H1 (cell line): ENCODE measurements at regions not wholly inside any gene's neighbourhood (a gene's known extent, or its start where the extent isn't known, plus 50 kb on each side); places are given as distances from the start of the nearest gene placed in this dataset.

ENCODE experiments used
- CTCF ChIA-PET: fragments of 300-600 bp; sonication (Branson Sonifier 250); formaldehyde crosslinking; loops from one replicate; lab custom pipeline; 2021; ENCODE audit not compliant: partially characterized antibody; lab: Charles Lee
- POLR2A ChIA-PET: fragments of 300-600 bp; sonication (Branson Sonifier 250); formaldehyde crosslinking; loops from one replicate; lab custom pipeline; 2021; ENCODE audit warnings: inconsistent platforms; ENCODE audit not compliant: partially characterized antibody; lab: Charles Lee
- DNase-seq, 2 experiments: peaks; one replicate each; pipeline versions ENCODE4 v3.0.0 to v3.0.0-alpha.2; 2010 to 2022; ENCODE audit warnings: low spot score in 2 of 2, low read depth in 1 of 2, mixed read lengths in 1 of 2
- FAIRE-seq: peaks from 2 replicates; lab custom pipeline; 2011; peaks lifted over from hg19 to GRCh38; lab: Jason Lieb, UNC
- H2AFZ ChIP-seq: 2 replicates; pipeline ENCODE4 v1.8.1; 2012; ENCODE audit warnings: low read length, inconsistent platforms
- H2AK5ac ChIP-seq: 2 replicates; pipeline ENCODE4 v1.6.1; 2013; ENCODE audit warnings: low read depth, low read length
- H2BK120ac ChIP-seq: replicated peaks from 2 replicates; pipeline ENCODE3; 2013; ENCODE audit warnings: low read depth, low read length, inconsistent platforms
- H2BK12ac ChIP-seq: 2 replicates; pipeline ENCODE4 v1.6.1; 2013; ENCODE audit warnings: low read depth, low read length
- H2BK15ac ChIP-seq: 2 replicates; pipeline ENCODE4 v1.6.1; 2013; ENCODE audit warnings: low read length
- H2BK20ac ChIP-seq: 2 replicates; pipeline ENCODE4 v1.6.1; 2013; ENCODE audit warnings: low read length
- H2BK5ac ChIP-seq: 2 replicates; pipeline ENCODE4 v1.6.1; 2013; ENCODE audit warnings: low read depth, low read length
- H3K14ac ChIP-seq: 2 replicates; pipeline ENCODE4 v1.6.1; 2013; ENCODE audit warnings: inconsistent platforms; ENCODE audit not compliant: insufficient read length
- H3K18ac ChIP-seq: 2 replicates; pipeline ENCODE4 v1.6.1; 2013; ENCODE audit warnings: low read length; ENCODE audit errors: extremely low read depth
- H3K23ac ChIP-seq: 2 replicates; pipeline ENCODE4 v1.6.1; 2013; ENCODE audit warnings: inconsistent platforms; ENCODE audit not compliant: insufficient read length
- H3K23me2 ChIP-seq: 2 replicates; pipeline ENCODE4 v1.6.1; 2013; ENCODE audit warnings: low read depth, low read length
- H3K27ac ChIP-seq: 2 replicates; pipeline ENCODE4 v1.6.1; 2011; ENCODE audit warnings: low read depth, low read length, inconsistent platforms
- H3K27me3 ChIP-seq, 4 experiments: replicated peaks in 1 of 4; 1 replicate in 1 of 4; 2 replicates in 3 of 4; pipeline versions ENCODE4 v1.6.1 to v1.8.1; 2011 to 2013; ENCODE audit warnings: low read length in 3 of 4, mild to moderate bottlenecking in 3 of 4, inconsistent platforms in 2 of 4, mixed read lengths in 2 of 4, moderate library complexity in 1 of 4; ENCODE audit not compliant: control insufficient read depth in 3 of 4, insufficient read depth in 3 of 4; ENCODE audit errors: extremely low read depth in 1 of 4
- H3K36me3 ChIP-seq, 4 experiments: 2 replicates each; pipeline versions ENCODE4 v1.6.1 to v1.8.1; 2011 to 2013; ENCODE audit warnings: mild to moderate bottlenecking in 4 of 4, low read length in 3 of 4, moderate library complexity in 2 of 4, control low read depth in 1 of 4, inconsistent platforms in 1 of 4; ENCODE audit not compliant: insufficient read depth in 4 of 4, control insufficient read depth in 2 of 4
- H3K4ac ChIP-seq: replicated peaks from 2 replicates; pipeline ENCODE3; 2013; ENCODE audit warnings: low read length, low read depth, mixed read lengths, inconsistent platforms; ENCODE audit not compliant: insufficient read length
- H3K4me1 ChIP-seq, 4 experiments: replicated peaks in 1 of 4; 1 replicate in 1 of 4; 2 replicates in 3 of 4; pipeline versions ENCODE4 v1.6.1 to v1.8.1; 2011 to 2013; ENCODE audit warnings: low read length in 3 of 4, inconsistent platforms in 2 of 4, mixed read lengths in 1 of 4; ENCODE audit not compliant: insufficient read depth in 4 of 4, control insufficient read depth in 3 of 4
- H3K4me2 ChIP-seq, 2 experiments: 2 replicates each; pipeline versions ENCODE4 v1.6.1 to v1.8.1; 2011 to 2013; ENCODE audit warnings: low read depth in 2 of 2, low read length in 2 of 2, control low read depth in 1 of 2, inconsistent platforms in 1 of 2, mild to moderate bottlenecking in 1 of 2; ENCODE audit not compliant: insufficient read depth in 1 of 2
- H3K4me3 ChIP-seq, 4 experiments: fragments of 200-600, 300-600 bp in 1 of 4; sonication (generic), shearing (Covaris generic), sonication (Bioruptor Twin) in 1 of 4; 2 replicates each; pipeline versions ENCODE4 v1.5.1 to v1.8.1; 2011 to 2016; ENCODE audit warnings: low read length in 4 of 4, low read depth in 3 of 4, control low read depth in 2 of 4, inconsistent platforms in 2 of 4, mild to moderate bottlenecking in 2 of 4, mixed read lengths in 1 of 4, moderate library complexity in 1 of 4; ENCODE audit not compliant: insufficient read depth in 2 of 4; ENCODE audit errors: extremely low read depth in 1 of 4
- H3K56ac ChIP-seq: replicated peaks from 2 replicates; pipeline ENCODE3; 2013; ENCODE audit warnings: low read depth, mild to moderate bottlenecking, mixed read lengths, low read length, inconsistent platforms; ENCODE audit not compliant: insufficient read length
- H3K79me1 ChIP-seq: 2 replicates; pipeline ENCODE4 v1.6.1; 2013; ENCODE audit warnings: low read depth, low read length, control low read depth
- H3K79me2 ChIP-seq, 2 experiments: 2 replicates each; pipeline versions ENCODE4 v1.6.1 to v1.8.1; 2012 to 2013; ENCODE audit warnings: low read length in 2 of 2, mild to moderate bottlenecking in 2 of 2, inconsistent platforms in 1 of 2; ENCODE audit not compliant: insufficient read depth in 2 of 2, control insufficient read depth in 1 of 2
- H3K9ac ChIP-seq, 4 experiments: replicated peaks in 1 of 4; 1 replicate in 1 of 4; 2 replicates in 3 of 4; pipeline versions ENCODE4 v1.6.1 to v1.8.1; 2011 to 2013; ENCODE audit warnings: low read depth in 3 of 4, low read length in 3 of 4, control low read depth in 2 of 4, mild to moderate bottlenecking in 2 of 4, moderate library complexity in 2 of 4, inconsistent platforms in 1 of 4; ENCODE audit errors: extremely low read depth in 1 of 4
- H3K9me3 ChIP-seq, 2 experiments: 2 replicates each; pipeline versions ENCODE4 v1.6.1 to v1.8.1; 2012 to 2013; ENCODE audit warnings: mild to moderate bottlenecking in 2 of 2, moderate library complexity in 2 of 2, control low read depth in 1 of 2, inconsistent platforms in 1 of 2, low read depth in 1 of 2, low read length in 1 of 2, mixed read lengths in 1 of 2; ENCODE audit not compliant: insufficient read depth in 2 of 2
- H4K20me1 ChIP-seq, 2 experiments: replicated peaks in 1 of 2; 2 replicates each; pipeline versions ENCODE3 to v1.8.1; 2011 to 2013; ENCODE audit warnings: inconsistent platforms in 2 of 2, low read length in 2 of 2, mild to moderate bottlenecking in 1 of 2; ENCODE audit not compliant: insufficient read depth in 2 of 2, control insufficient read depth in 1 of 2
- H4K5ac ChIP-seq: 2 replicates; pipeline ENCODE4 v1.6.1; 2013; ENCODE audit warnings: low read length, low read depth, mixed read lengths, inconsistent platforms; ENCODE audit not compliant: insufficient read length
- H4K8ac ChIP-seq: 2 replicates; pipeline ENCODE4 v1.8.0; 2013; ENCODE audit warnings: mild to moderate bottlenecking, moderate library complexity, low read length, inconsistent platforms; ENCODE audit not compliant: insufficient read depth; ENCODE audit errors: extremely low read depth
- H4K91ac ChIP-seq: replicated peaks from 2 replicates; pipeline ENCODE3; 2013; ENCODE audit warnings: low read length, mixed read lengths, inconsistent platforms; ENCODE audit not compliant: insufficient read length
- BCL11A ChIP-seq, 2 experiments: IDR thresholded peaks; one replicate each; pipeline ENCODE4 v1.6.1; 2011; ENCODE audit warnings: low read depth in 2 of 2, low read length in 2 of 2, mild to moderate bottlenecking in 2 of 2
- RAD21 ChIP-seq, 2 experiments: IDR thresholded peaks in 1 of 2; conservative IDR thresholded peaks in 1 of 2; 2 replicates each; pipeline ENCODE4 v1.6.1; 2011; ENCODE audit warnings: low read depth in 2 of 2, low read length in 2 of 2, improper control_type of control experiment in 1 of 2, inconsistent platforms in 1 of 2, mild to moderate bottlenecking in 1 of 2, moderate library complexity in 1 of 2
- WGBS, 2 experiments: shearing (Covaris generic) in 1 of 2; methylation state at CpG; one replicate each; pipeline versions ENCODE4 v1.1.6 to v1.1.7; 2013 to 2015; ENCODE audit warnings: low lambda C conversion rate in 2 of 2, mixed read lengths in 2 of 2, inconsistent platforms in 1 of 2, low coverage in 1 of 2, missing lambda C conversion rate in 1 of 2; ENCODE audit not compliant: insufficient replicate concordance in 2 of 2, insufficient coverage in 1 of 2, insufficient read length in 1 of 2; ENCODE audit errors: extremely low coverage in 1 of 2, missing lambda C conversion rate in 1 of 2; 5-methylcytosine and 5-hydroxymethylcytosine counted together

DNA sequence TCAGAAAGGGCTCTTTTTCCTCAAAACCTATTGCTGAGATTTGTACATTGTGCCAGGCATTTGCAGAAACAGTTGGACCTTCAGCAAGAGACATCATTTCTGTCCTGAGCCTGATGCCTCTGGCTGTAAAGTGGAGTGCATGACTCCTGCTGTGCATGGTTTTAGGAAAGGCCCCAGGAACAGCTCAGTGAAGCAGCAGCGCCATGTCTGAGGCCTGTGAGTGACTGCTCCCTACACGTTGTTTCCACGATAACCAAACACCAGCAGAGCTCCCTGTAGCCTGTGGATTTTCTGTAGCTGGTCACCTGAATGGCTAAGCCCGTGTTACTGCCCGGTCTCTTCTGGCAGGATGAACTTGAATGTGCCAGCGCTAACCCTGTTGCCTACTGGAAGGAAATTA is 232.5 kb downstream of the TFAP2C start:
- Histone ChIP-seq H2BK15ac (no peak overlapping the region), H4K8ac (no peak overlapping the region), H4K20me1 (no peaks in the 10 kb centered on the region), H3K4me3 (peak overlapping the region in 1 of 4 experiments; percentile 6; a peak in 1 of 8 replicates), H3K18ac (no peak overlapping the region), H2AFZ (peak overlapping the region; percentile 96), H3K27ac (no peak overlapping the region)
- TF ChIP-seq RAD21 (IDR thresholded peaks at IDR 0.05 in 1 of 2, conservative IDR thresholded peaks at IDR 0.05 in 1 of 2; ENCODE audit: low read depth in 2 of 2, low read length in 2 of 2) (peak in 1 of 2 experiments; percentile 10; a peak in 1 of 4 replicates), BCL11A (IDR thresholded peaks at IDR 0.05; ENCODE audit: low read depth in 2 of 2, low read length in 2 of 2) (no peak)
- TF ChIP-seq, all 59 proteins: peak for 1
- H2AK5ac ChIP-seq = no peak overlapping the region
- peak overlapping the region; percentile 13 to 41; a peak in 3 of 4 replicates for H3K4me2 ChIP-seq
- ChIA-PET POLR2A (no interaction called here), CTCF (interaction anchor here (1.3 to 3.4 kb wide), 4 partner anchors 9 to 134 kb away, joined by 4 to 14 read pairs (median 5); no protein-coding TSS in a partner anchor)
- no peak overlapping the region for H3K56ac ChIP-seq
- no peaks in the 10 kb centered on the region; the same call in 1 of the 2 replicates for H3K23me2 ChIP-seq
- WGBS, 2 experiments = 30% methylated on average over 6 of the region's 6 CpGs; no CpG with 5 or more reads in 1 of the 2 experiments
- H2BK20ac ChIP-seq = no peak overlapping the region
- H2BK5ac ChIP-seq = no peak overlapping the region
- FAIRE-seq (no peak), DNase-seq (no peak)
- no peaks in the 10 kb centered on the region for H3K79me1 ChIP-seq
- no peaks in the 10 kb centered on the region for H3K79me2 ChIP-seq
- no peak overlapping the region for H3K9ac ChIP-seq
- no peak overlapping the region for H2BK12ac ChIP-seq
- H3K36me3 ChIP-seq = no peaks in the 10 kb centered on the region
- no peak overlapping the region for H3K4ac ChIP-seq
- no peak overlapping the region for H4K91ac ChIP-seq
- no peak overlapping the region for H4K5ac ChIP-seq
- H3K14ac ChIP-seq = no peak overlapping the region
- H3K9me3 ChIP-seq = no peaks in the 10 kb centered on the region
- peaks cover 0 to 23% (median 17%) of the 10 kb centered on the region in 4 experiments; a peak in 5 of 7 replicates for H3K4me1 ChIP-seq
- no peak overlapping the region for H2BK120ac ChIP-seq
- H3K23ac ChIP-seq = no peak overlapping the region
- peaks cover 0 to 12% (median 0%) of the 10 kb centered on the region in 4 experiments; a peak in 4 of 7 replicates for H3K27me3 ChIP-seq
